ENCODE measurements at regions not wholly inside any gene's neighbourhood (a gene's known extent, or its start where the extent isn't known, plus 50 kb on each side); places are given as distances from the start of the nearest gene placed in this dataset.

- Histone ChIP-seq H2AFZ (ENCODE audit: low read depth, low read length) (no peak overlapping the region), H3K9me1 (replicated peaks; ENCODE audit: control insufficient read depth, extremely low read depth, insufficient read depth, low read length) (no peaks in the 10 kb centered on the region), H3K36me3 (ENCODE audit: control insufficient read depth in 2 of 2, extremely low read depth in 1 of 2, insufficient read depth in 2 of 2, low read length in 2 of 2) (no peaks in the 10 kb centered on the region), H3K27ac (ENCODE audit: insufficient read depth, low read depth, low read length) (no peak overlapping the region), H3K9me3 (replicated peaks; ENCODE audit: control insufficient read depth, insufficient read depth, low read length) (no peaks in the 10 kb centered on the region), H3K4me2 (ENCODE audit: insufficient read depth, low read length) (no peak overlapping the region), H3K79me2 (ENCODE audit: control insufficient read depth, insufficient read depth, low read length) (no peaks in the 10 kb centered on the region), H3K4me1 (ENCODE audit: control insufficient read depth, extremely low read depth, insufficient read depth, low read length) (no peaks in the 10 kb centered on the region), H3K27me3 (ENCODE audit: control insufficient read depth in 2 of 2, insufficient read depth in 2 of 2, low read length in 2 of 2) (no peaks in the 10 kb centered on the region), H4K20me1 (replicated peaks; ENCODE audit: control insufficient read depth, extremely low read depth, insufficient read depth, low read length) (no peaks in the 10 kb centered on the region), H3K4me3 (replicated peaks in 1 of 3; ENCODE audit: insufficient read depth in 1 of 3, low read depth in 1 of 3, low read length in 3 of 3) (no peak overlapping the region), H3K9ac (replicated peaks; ENCODE audit: extremely low read depth, insufficient read depth, low read length) (no peak overlapping the region)
- intact Hi-C loops (cut with micrococcal nuclease) = no loop called here
- dilution Hi-C loops (cut with MboI; ENCODE audit: extremely low pct_ligation_motif_present, low sequenced_read_pairs) = no loop called here
- BruUV-seq (replicated peaks) = no TSS peak
- no peak for FAIRE-seq
- ChIA-PET POLR2A (no interaction called here), CTCF (no interaction called here)
- no peak for DNase-seq (ENCODE audit: low read depth, low spot score)
- TF ChIP-seq POLR2AphosphoS5 (IDR thresholded peaks at IDR 0.05; ENCODE audit: insufficient read depth, low read depth, low read length) (no peak), POLR2A (IDR thresholded peaks at IDR 0.05; ENCODE audit: low read depth, low read length) (no peak), GATA2 (IDR thresholded peaks at IDR 0.05; ENCODE audit: insufficient read depth, insufficient read length, low read depth, low read length) (no peak), JUN (IDR thresholded peaks at IDR 0.05; ENCODE audit: borderline replicate concordance, insufficient read depth, insufficient read length, low read depth) (no peak), CTCF (IDR thresholded peaks at IDR 0.05; ENCODE audit: extremely low read depth in 1 of 2, insufficient read depth in 1 of 2, low read depth in 1 of 2, low read length in 2 of 2) (no peak), FOS (IDR thresholded peaks at IDR 0.05; ENCODE audit: borderline replicate concordance, insufficient read depth, low read length) (no peak), MAX (IDR thresholded peaks at IDR 0.05; ENCODE audit: insufficient read depth, insufficient read length) (no peak), EZH2 (IDR thresholded peaks at IDR 0.05; ENCODE audit: borderline replicate concordance, low read depth, low read length, severe bottlenecking) (no peak)
Measured at GRCh38 chr10:131806146-131806545, 94.7 kb upstream of the PPP2R2D start.
